Smooth muscle cell (in vitro differentiated cells): ENCODE measurements at regions not wholly inside any gene's neighbourhood (a gene's known extent, or its start where the extent isn't known, plus 50 kb on each side); places are given as distances from the start of the nearest gene placed in this dataset.

Experiments
- DNase-seq: peaks from one replicate; lab custom pipeline; 2025; ENCODE audit not compliant: unreplicated experiment; lab: John Stamatoyannopoulos, UW
- H2AFZ ChIP-seq: fragments of 200-600 bp; sonication (generic); 2 replicates; pipeline ENCODE4 v1.6.0; 2016; ENCODE audit warnings: antibody characterized with exemption, low read depth, mild to moderate bottlenecking
- H3F3A ChIP-seq: fragments of 200-600 bp; sonication (generic); 2 replicates; pipeline ENCODE4 v1.6.0; 2017; ENCODE audit warnings: antibody characterized with exemption, low read depth
- H3K27ac ChIP-seq: fragments of 200-600 bp; sonication (generic); 2 replicates; pipeline ENCODE4 v1.5.1; 2016; ENCODE audit warnings: low read depth, mild to moderate bottlenecking
- H3K27me3 ChIP-seq: fragments of 200-600 bp; sonication (generic); 2 replicates; pipeline ENCODE4 v1.6.1; 2016; ENCODE audit warnings: low read depth, mild to moderate bottlenecking
- H3K36me3 ChIP-seq: fragments of 200-600 bp; sonication (generic); 2 replicates; pipeline ENCODE4 v1.5.1; 2016; ENCODE audit warnings: low read depth
- H3K4me1 ChIP-seq: fragments of 200-600 bp; sonication (generic); 2 replicates; pipeline ENCODE4 v1.5.1; 2016; ENCODE audit warnings: low read depth
- H3K4me2 ChIP-seq: fragments of 200-600 bp; sonication (generic); 2 replicates; pipeline ENCODE4 v1.6.0; 2016; ENCODE audit warnings: mild to moderate bottlenecking
- H3K4me3 ChIP-seq: fragments of 200-600 bp; sonication (generic); 2 replicates; pipeline ENCODE4 v1.5.1; 2016; ENCODE audit warnings: mild to moderate bottlenecking
- H3K79me2 ChIP-seq: fragments of 200-600 bp; sonication (generic); 2 replicates; pipeline ENCODE4 v1.6.0; 2016; ENCODE audit warnings: low read depth, mild to moderate bottlenecking
- H3K9ac ChIP-seq: fragments of 200-600 bp; sonication (generic); 2 replicates; pipeline ENCODE4 v1.6.0; 2016; ENCODE audit warnings: low read depth
- H3K9me3 ChIP-seq: fragments of 200-600 bp; sonication (generic); replicated peaks from 2 replicates; pipeline ENCODE4 v1.5.1; 2016; ENCODE audit warnings: low read depth
- H4K20me1 ChIP-seq: fragments of 200-600 bp; sonication (generic); 2 replicates; pipeline ENCODE4 v1.6.0; 2016; ENCODE audit warnings: low read depth
- CTCF ChIP-seq: fragments of 200-600 bp; sonication (generic); IDR thresholded peaks from 2 replicates; pipeline ENCODE4 v1.5.1; 2017; ENCODE audit warnings: borderline replicate concordance, mild to moderate bottlenecking, antibody characterized with exemption; ENCODE audit not compliant: insufficient read depth, poor library complexity, severe bottlenecking
- WGBS: methylation state at CpG from one replicate; pipeline ENCODE4 v1.1.7; 2016; ENCODE audit warnings: low lambda C conversion rate; 5-methylcytosine and 5-hydroxymethylcytosine counted together

- no peak overlapping the region for H3K9ac ChIP-seq
- no peak for TF ChIP-seq CTCF
- 91% methylated on average over 6 of the region's 6 CpGs for WGBS
- no peaks in the 10 kb centered on the region for H4K20me1 ChIP-seq
- H3K27ac ChIP-seq: no peak overlapping the region
- no peaks in the 10 kb centered on the region for H3K4me1 ChIP-seq
- no peaks in the 10 kb centered on the region for H3F3A ChIP-seq
- no peak overlapping the region for H2AFZ ChIP-seq
- no peak overlapping the region for H3K4me3 ChIP-seq
- H3K9me3 ChIP-seq: no peaks in the 10 kb centered on the region
- no peak for DNase-seq
- no peaks in the 10 kb centered on the region for H3K79me2 ChIP-seq
- no peaks in the 10 kb centered on the region for H3K36me3 ChIP-seq
- H3K4me2 ChIP-seq: no peak overlapping the region
- H3K27me3 ChIP-seq: no peaks in the 10 kb centered on the region
Measured at GRCh38 chr3:76383781-76384180, 598.4 kb upstream of the ZNF717 start.

GRCh38 chr3:76387000-76387399 lies 601.7 kb upstream of the ZNF717 start:
- Histone ChIP-seq H3F3A (no peaks in the 10 kb centered on the region), H3K4me3 (no peak overlapping the region), H3K27me3 (no peaks in the 10 kb centered on the region), H3K9ac (no peak overlapping the region), H4K20me1 (no peaks in the 10 kb centered on the region), H3K9me3 (no peaks in the 10 kb centered on the region), H3K4me1 (no peaks in the 10 kb centered on the region), H3K36me3 (no peaks in the 10 kb centered on the region), H3K4me2 (no peak overlapping the region), H3K27ac (no peak overlapping the region), H3K79me2 (no peaks in the 10 kb centered on the region), H2AFZ (no peak overlapping the region)
- WGBS: 82% methylated on average over 2 of the region's 2 CpGs
- TF ChIP-seq CTCF: no peak
- DNase-seq: no peak

GRCh38 chr3:76400141-76400540 lies 614.8 kb upstream of the ZNF717 start:
- no peak overlapping the region for H3K4me2 ChIP-seq
- no peak for TF ChIP-seq CTCF
- WGBS: 57% methylated on average over 1 of the region's 1 CpG
- peaks cover 10% of the 10 kb centered on the region for H3K4me1 ChIP-seq
- H3K27ac ChIP-seq: no peak overlapping the region
- no peaks in the 10 kb centered on the region for H3F3A ChIP-seq
- H2AFZ ChIP-seq: no peak overlapping the region
- no peaks in the 10 kb centered on the region for H3K27me3 ChIP-seq
- H3K36me3 ChIP-seq: no peaks in the 10 kb centered on the region
- H4K20me1 ChIP-seq: no peaks in the 10 kb centered on the region
- H3K79me2 ChIP-seq: no peaks in the 10 kb centered on the region
- no peaks in the 10 kb centered on the region for H3K9me3 ChIP-seq
- DNase-seq: no peak
- H3K4me3 ChIP-seq: no peak overlapping the region
- H3K9ac ChIP-seq: no peak overlapping the region

GRCh38 chr3:76402926-76403325 lies 617.6 kb upstream of the ZNF717 start:
- Histone ChIP-seq H3K4me3 (no peak overlapping the region), H3K4me1 (peaks cover 10% of the 10 kb centered on the region), H3K27ac (no peak overlapping the region), H3K9ac (no peak overlapping the region), H3F3A (no peaks in the 10 kb centered on the region), H3K79me2 (no peaks in the 10 kb centered on the region), H3K4me2 (peak overlapping the region; percentile 18), H3K27me3 (no peaks in the 10 kb centered on the region), H4K20me1 (no peaks in the 10 kb centered on the region), H3K36me3 (no peaks in the 10 kb centered on the region), H2AFZ (no peak overlapping the region), H3K9me3 (no peaks in the 10 kb centered on the region)
- 45% methylated on average over 2 of the region's 2 CpGs for WGBS
- TF ChIP-seq CTCF: no peak
- no peak for DNase-seq
